ENCODE measurements at regions not wholly inside any gene's neighbourhood (a gene's known extent, or its start where the extent isn't known, plus 50 kb on each side); places are given as distances from the start of the nearest gene placed in this dataset.

DNA sequence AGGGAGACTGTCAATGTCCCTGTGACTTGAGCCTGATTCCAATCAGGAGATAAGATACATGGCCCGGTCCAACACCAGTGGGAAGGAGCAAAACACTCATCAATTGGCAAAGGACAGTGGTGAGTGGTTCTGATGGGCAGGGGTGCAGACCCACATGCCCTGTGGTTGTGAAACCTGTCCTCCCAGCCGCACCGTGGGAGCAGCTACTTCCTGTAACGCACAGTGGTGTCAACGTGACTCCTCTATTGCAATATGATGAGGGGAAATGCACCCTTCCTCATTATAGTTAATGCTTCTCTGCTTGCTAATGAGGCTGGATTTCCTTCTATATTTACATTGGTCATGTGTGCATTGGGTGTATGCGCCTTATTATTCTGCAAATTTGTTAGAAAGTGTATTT, 223.0 kb downstream of the IRX1 start:
- CTCF ChIA-PET = no interaction called here
- intact Hi-C loops (cut with micrococcal nuclease) = no loop called here
- TF ChIP-seq MYC (IDR thresholded peaks at IDR 0.05; ENCODE audit: low read depth, low read length) = no peak
- no peak for TF ChIP-seq FOS (IDR thresholded peaks at IDR 0.05; ENCODE audit: borderline replicate concordance, insufficient read depth, low read length)
- TF ChIP-seq JUN (IDR thresholded peaks at IDR 0.05; ENCODE audit: borderline replicate concordance, insufficient read depth, insufficient read length, low read depth) = no peak
- Histone ChIP-seq H3K9me1 (replicated peaks; ENCODE audit: control insufficient read depth, extremely low read depth, insufficient read depth, low read length) (no peaks in the 10 kb centered on the region), H3K79me2 (ENCODE audit: control insufficient read depth, insufficient read depth, low read length) (no peaks in the 10 kb centered on the region), H3K4me2 (ENCODE audit: insufficient read depth, low read length) (no peak overlapping the region), H3K9ac (replicated peaks; ENCODE audit: extremely low read depth, insufficient read depth, low read length) (no peak overlapping the region), H3K4me1 (ENCODE audit: control insufficient read depth, extremely low read depth, insufficient read depth, low read length) (no peaks in the 10 kb centered on the region), H3K4me3 (replicated peaks in 1 of 3; ENCODE audit: insufficient read depth in 1 of 3, low read depth in 1 of 3, low read length in 3 of 3) (no peak overlapping the region), H3K27me3 (ENCODE audit: control insufficient read depth in 2 of 2, insufficient read depth in 2 of 2, low read length in 2 of 2) (no peaks in the 10 kb centered on the region), H2AFZ (ENCODE audit: low read depth, low read length) (no peak overlapping the region), H4K20me1 (replicated peaks; ENCODE audit: control insufficient read depth, extremely low read depth, insufficient read depth, low read length) (no peaks in the 10 kb centered on the region), H3K9me3 (replicated peaks; ENCODE audit: control insufficient read depth, insufficient read depth, low read length) (peaks cover 7% of the 10 kb centered on the region), H3K27ac (ENCODE audit: insufficient read depth, low read depth, low read length) (no peak overlapping the region), H3K36me3 (ENCODE audit: control insufficient read depth in 2 of 2, extremely low read depth in 1 of 2, insufficient read depth in 2 of 2, low read length in 2 of 2) (no peaks in the 10 kb centered on the region)
- FAIRE-seq (no peak), DNase-seq (ENCODE audit: low read depth, low spot score) (no peak)
- POLR2A ChIA-PET = no interaction called here
- no TSS peak for BruUV-seq (replicated peaks)
- dilution Hi-C loops (cut with MboI; ENCODE audit: extremely low pct_ligation_motif_present, low sequenced_read_pairs) = no loop called here

DNA sequence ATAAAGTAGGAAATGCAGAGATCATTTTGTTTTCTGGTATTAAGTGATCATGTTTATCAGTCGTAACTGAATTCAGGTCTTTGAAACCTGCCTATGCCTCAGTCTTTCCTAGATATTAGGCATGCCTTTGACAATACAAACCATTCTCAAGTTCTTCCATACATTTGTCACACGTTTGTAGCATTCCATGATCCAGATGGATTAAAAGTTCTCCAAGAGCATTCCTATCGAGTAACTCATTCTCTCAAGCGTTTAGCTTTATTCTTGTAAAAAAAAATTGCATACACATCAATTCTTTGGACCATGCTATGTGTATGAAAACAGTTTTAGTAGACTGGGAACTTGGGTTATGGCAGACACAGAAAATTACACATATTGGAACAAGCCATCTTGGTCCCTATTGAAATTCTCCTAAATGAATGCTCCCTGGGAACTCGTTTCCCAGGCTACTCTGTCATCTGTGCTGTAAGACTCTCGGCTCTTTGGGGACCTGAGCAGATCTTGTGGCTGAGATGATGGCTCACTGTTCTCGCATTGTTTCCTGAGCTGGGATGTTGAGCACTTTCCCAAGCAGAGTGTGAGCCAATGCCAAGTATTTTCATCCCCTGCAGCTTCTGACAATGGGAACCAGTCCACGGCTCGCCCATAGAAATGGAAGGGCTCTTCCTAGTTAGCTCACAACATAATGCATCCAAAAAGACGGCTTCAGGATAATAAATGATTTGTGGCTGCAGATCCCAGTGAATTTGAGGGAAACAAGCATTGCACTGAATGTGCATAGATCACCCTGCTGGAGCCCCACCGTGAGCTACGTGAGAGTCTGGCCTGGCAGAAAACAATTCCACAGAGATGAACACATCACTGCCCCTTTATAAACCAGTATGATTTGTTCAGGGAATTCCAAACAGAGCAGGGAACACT, 230.2 kb downstream of the IRX1 start:
- Histone ChIP-seq H3K9ac (replicated peaks; ENCODE audit: extremely low read depth, insufficient read depth, low read length) (no peak overlapping the region), H3K4me1 (ENCODE audit: control insufficient read depth, extremely low read depth, insufficient read depth, low read length) (no peaks in the 10 kb centered on the region), H4K20me1 (replicated peaks; ENCODE audit: control insufficient read depth, extremely low read depth, insufficient read depth, low read length) (no peaks in the 10 kb centered on the region), H3K4me3 (replicated peaks in 1 of 3; ENCODE audit: insufficient read depth in 1 of 3, low read depth in 1 of 3, low read length in 3 of 3) (no peak overlapping the region), H3K27me3 (ENCODE audit: control insufficient read depth in 2 of 2, insufficient read depth in 2 of 2, low read length in 2 of 2) (no peaks in the 10 kb centered on the region), H3K9me3 (replicated peaks; ENCODE audit: control insufficient read depth, insufficient read depth, low read length) (peaks cover 5% of the 10 kb centered on the region), H2AFZ (ENCODE audit: low read depth, low read length) (no peak overlapping the region), H3K36me3 (ENCODE audit: control insufficient read depth in 2 of 2, extremely low read depth in 1 of 2, insufficient read depth in 2 of 2, low read length in 2 of 2) (no peaks in the 10 kb centered on the region), H3K9me1 (replicated peaks; ENCODE audit: control insufficient read depth, extremely low read depth, insufficient read depth, low read length) (no peaks in the 10 kb centered on the region), H3K27ac (ENCODE audit: insufficient read depth, low read depth, low read length) (no peak overlapping the region), H3K79me2 (ENCODE audit: control insufficient read depth, insufficient read depth, low read length) (no peaks in the 10 kb centered on the region), H3K4me2 (ENCODE audit: insufficient read depth, low read length) (no peak overlapping the region)
- DNase-seq (ENCODE audit: low read depth, low spot score) (no peak), FAIRE-seq (no peak)
- POLR2A ChIA-PET = no interaction called here
- intact Hi-C loops (cut with micrococcal nuclease) = no loop called here
- BruUV-seq (replicated peaks) = no TSS peak
- dilution Hi-C loops (cut with MboI; ENCODE audit: extremely low pct_ligation_motif_present, low sequenced_read_pairs) = no loop called here
- TF ChIP-seq MYC (IDR thresholded peaks at IDR 0.05; ENCODE audit: low read depth, low read length) (no peak), FOS (IDR thresholded peaks at IDR 0.05; ENCODE audit: borderline replicate concordance, insufficient read depth, low read length) (no peak), POLR2AphosphoS5 (IDR thresholded peaks at IDR 0.05; ENCODE audit: insufficient read depth, low read depth, low read length) (no peak), EZH2 (IDR thresholded peaks at IDR 0.05; ENCODE audit: borderline replicate concordance, low read depth, low read length, severe bottlenecking) (no peak), GATA2 (IDR thresholded peaks at IDR 0.05; ENCODE audit: insufficient read depth, insufficient read length, low read depth, low read length) (no peak), POLR2A (IDR thresholded peaks at IDR 0.05; ENCODE audit: low read depth, low read length) (no peak), JUN (IDR thresholded peaks at IDR 0.05; ENCODE audit: borderline replicate concordance, insufficient read depth, insufficient read length, low read depth) (no peak)
- TF ChIP-seq, protein P1, sequence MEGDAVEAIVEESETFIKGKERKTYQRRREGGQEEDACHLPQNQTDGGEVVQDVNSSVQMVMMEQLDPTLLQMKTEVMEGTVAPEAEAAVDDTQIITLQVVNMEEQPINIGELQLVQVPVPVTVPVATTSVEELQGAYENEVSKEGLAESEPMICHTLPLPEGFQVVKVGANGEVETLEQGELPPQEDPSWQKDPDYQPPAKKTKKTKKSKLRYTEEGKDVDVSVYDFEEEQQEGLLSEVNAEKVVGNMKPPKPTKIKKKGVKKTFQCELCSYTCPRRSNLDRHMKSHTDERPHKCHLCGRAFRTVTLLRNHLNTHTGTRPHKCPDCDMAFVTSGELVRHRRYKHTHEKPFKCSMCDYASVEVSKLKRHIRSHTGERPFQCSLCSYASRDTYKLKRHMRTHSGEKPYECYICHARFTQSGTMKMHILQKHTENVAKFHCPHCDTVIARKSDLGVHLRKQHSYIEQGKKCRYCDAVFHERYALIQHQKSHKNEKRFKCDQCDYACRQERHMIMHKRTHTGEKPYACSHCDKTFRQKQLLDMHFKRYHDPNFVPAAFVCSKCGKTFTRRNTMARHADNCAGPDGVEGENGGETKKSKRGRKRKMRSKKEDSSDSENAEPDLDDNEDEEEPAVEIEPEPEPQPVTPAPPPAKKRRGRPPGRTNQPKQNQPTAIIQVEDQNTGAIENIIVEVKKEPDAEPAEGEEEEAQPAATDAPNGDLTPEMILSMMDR (IDR thresholded peaks at IDR 0.05; ENCODE audit: extremely low read depth in 1 of 2, insufficient read depth in 1 of 2, low read depth in 1 of 2, low read length in 2 of 2) = no peak
- TF ChIP-seq, protein P2, sequence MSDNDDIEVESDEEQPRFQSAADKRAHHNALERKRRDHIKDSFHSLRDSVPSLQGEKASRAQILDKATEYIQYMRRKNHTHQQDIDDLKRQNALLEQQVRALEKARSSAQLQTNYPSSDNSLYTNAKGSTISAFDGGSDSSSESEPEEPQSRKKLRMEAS (IDR thresholded peaks at IDR 0.05; ENCODE audit: insufficient read depth, insufficient read length) = no peak
- CTCF ChIA-PET = no interaction called here
